Muscle layer of colon (tissue), 2 donors: ENCODE measurements at regions not wholly inside any gene's neighbourhood (a gene's known extent, or its start where the extent isn't known, plus 50 kb on each side); places are given as distances from the start of the nearest gene placed in this dataset.

Source experiments
- H3K27ac ChIP-seq: one replicate; pipeline ENCODE4 v1.7.0; 2013; ENCODE audit warnings: low read depth, mild to moderate bottlenecking, low read length, moderate library complexity
- H3K27me3 ChIP-seq, 2 donors: one replicate each; pipeline ENCODE4 v1.7.0; 2013; ENCODE audit warnings: low read length in 2 of 2, mild to moderate bottlenecking in 2 of 2; ENCODE audit not compliant: insufficient read depth in 2 of 2, control insufficient read depth in 1 of 2
- H3K36me3 ChIP-seq: one replicate; pipeline ENCODE4 v1.7.0; 2013; ENCODE audit warnings: mild to moderate bottlenecking, low read length; ENCODE audit not compliant: insufficient read depth
- H3K4me1 ChIP-seq: one replicate; pipeline ENCODE4 v1.7.0; 2013; ENCODE audit warnings: mild to moderate bottlenecking, low read length; ENCODE audit not compliant: insufficient read depth
- H3K4me3 ChIP-seq, 2 donors: one replicate each; pipeline ENCODE4 v1.7.0; 2013; ENCODE audit warnings: low read length in 2 of 2, low read depth in 1 of 2, mild to moderate bottlenecking in 1 of 2, moderate library complexity in 1 of 2
- H3K9ac ChIP-seq: one replicate; pipeline ENCODE4 v1.7.0; 2013; ENCODE audit warnings: low read length
- H3K9me3 ChIP-seq: one replicate; pipeline ENCODE4 v1.7.0; 2013; ENCODE audit warnings: mild to moderate bottlenecking, low read length
- donor health status: abdominal sarcoma.
- donor health status: Adenocarcinoma of cecum.

DNA sequence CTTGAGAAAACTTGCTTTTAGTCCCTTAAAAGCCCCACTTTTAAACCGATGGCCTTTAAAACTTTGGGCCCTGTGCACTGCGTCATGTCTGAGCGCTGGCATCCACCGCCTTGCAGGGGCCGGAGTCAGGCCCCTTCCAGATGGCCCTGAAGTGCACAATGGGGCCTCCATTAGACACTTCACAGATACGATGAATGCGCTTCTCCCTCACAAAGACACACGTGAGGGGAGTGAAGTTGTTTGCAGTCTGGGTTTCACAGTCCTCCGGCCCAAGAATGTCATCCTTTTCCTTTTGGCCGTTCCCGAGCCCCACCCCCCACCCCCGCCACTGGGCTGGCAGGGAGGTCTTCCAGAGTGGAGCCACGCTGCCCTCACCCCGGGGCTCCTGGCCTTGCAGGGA is 415.1 kb upstream of the SALL3 start:
- H3K4me3 ChIP-seq = no peak overlapping the region
- no peak overlapping the region for H3K27ac ChIP-seq
- no peaks in the 10 kb centered on the region for H3K9me3 ChIP-seq
- H3K36me3 ChIP-seq = no peaks in the 10 kb centered on the region
- H3K9ac ChIP-seq = no peak overlapping the region
- no peaks in the 10 kb centered on the region for H3K4me1 ChIP-seq
- H3K27me3 ChIP-seq = peaks cover 0 to 4% of the 10 kb centered on the region in 2 donors

DNA sequence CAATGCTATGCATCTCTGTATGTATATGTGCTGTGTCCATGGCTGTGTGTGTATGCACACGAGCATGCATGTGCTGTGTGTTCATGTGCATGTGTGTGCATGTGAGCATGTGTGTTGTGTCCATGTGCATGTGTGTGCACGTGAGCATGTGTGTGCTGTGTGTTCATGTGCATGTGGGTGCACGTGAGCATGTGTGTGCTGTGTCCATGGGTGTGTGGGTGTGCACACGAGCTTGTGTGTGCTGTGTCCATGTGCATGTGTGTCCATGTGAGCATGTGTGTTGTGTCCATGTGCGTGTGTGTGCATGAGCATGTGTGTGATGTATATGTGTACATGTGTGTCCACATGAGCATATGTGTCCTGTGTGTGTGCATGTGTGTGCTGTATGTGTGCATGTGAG is 414.4 kb upstream of the SALL3 start:
- Histone ChIP-seq H3K9me3 (no peaks in the 10 kb centered on the region), H3K4me1 (no peaks in the 10 kb centered on the region), H3K27ac (no peak overlapping the region), H3K36me3 (no peaks in the 10 kb centered on the region), H3K9ac (no peak overlapping the region), H3K4me3 (no peak overlapping the region), H3K27me3 (peaks cover 0 to 4% of the 10 kb centered on the region in 2 donors)

DNA sequence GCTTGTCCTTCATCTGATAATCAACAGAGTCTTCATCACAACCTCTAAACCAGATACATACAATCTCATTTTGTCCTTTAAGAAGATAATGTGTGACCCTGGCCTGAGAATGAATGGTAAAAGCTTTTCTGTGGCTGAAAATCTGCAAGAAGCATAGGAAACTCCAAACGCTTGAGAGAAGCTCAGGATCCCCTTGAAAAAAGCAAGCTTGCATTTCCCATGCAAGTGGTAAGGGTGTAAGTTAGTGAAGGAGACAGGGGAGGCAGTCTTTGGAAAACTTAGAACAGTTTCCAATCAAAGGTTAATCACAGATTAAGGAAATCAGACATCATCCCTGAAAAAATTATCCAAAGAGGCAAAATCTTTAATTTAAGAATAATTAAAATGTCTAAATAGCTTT is 413.6 kb upstream of the SALL3 start:
- Histone ChIP-seq H3K9ac (no peak overlapping the region), H3K4me3 (no peak overlapping the region), H3K27me3 (peaks cover 0 to 4% of the 10 kb centered on the region in 2 donors), H3K9me3 (no peaks in the 10 kb centered on the region), H3K27ac (no peak overlapping the region), H3K36me3 (no peaks in the 10 kb centered on the region), H3K4me1 (no peaks in the 10 kb centered on the region)

DNA sequence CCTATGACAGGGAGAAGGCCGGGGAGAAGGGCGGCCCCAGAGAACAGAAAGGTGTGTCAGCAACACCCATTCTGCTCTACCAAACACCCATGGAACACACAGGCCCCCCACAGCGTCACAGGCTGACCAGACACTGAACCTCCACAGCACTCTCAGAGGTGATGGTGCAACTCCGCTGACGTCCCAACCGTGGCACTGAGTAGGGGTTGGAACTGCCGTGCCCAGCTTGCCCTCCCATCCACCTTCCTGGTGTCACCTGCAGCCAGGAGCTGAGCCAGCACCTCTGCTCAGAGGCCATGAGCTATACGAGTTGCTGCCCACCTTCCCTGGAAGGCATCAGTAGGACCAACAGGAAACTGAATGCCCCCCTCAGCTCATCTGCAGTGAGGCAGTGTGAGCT is 412.9 kb upstream of the SALL3 start:
- Histone ChIP-seq H3K4me1 (no peaks in the 10 kb centered on the region), H3K9ac (no peak overlapping the region), H3K9me3 (no peaks in the 10 kb centered on the region), H3K4me3 (no peak overlapping the region), H3K36me3 (no peaks in the 10 kb centered on the region), H3K27me3 (peaks cover 0 to 4% of the 10 kb centered on the region in 2 donors), H3K27ac (no peak overlapping the region)

DNA sequence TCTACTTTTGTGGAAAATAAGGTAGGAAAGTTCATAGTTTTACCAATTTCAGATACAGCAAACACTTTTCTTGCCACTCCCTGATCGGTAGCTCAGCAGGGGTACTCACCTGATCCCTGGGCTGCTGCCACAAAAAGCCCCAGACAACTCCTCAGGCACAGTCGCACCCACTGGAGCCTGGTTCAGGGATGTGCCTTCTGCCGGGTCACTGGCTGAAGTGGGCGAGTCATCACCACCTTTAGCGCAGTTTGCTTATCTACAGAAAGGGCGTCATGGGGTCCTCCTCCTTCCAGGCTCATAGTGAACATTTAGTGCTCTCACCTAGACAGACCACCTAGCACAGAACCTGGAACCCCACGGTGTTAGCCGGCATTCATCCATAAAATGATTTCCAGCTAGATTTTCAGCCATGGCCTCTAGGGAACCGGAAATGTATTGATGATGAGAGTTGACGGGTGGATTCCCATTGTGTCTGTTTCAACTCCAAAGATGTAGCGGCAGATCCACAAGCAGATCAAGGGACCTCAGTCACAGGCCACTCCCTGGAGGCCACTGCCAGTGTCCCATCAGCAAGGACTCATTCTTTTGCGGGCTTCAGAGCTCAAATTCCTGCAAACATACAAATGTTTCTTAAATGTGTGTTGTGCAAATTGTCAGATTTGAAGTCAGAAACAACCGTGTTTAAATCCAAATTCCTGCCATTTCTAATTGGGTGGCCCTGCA is 408.4 kb upstream of the SALL3 start:
- Histone ChIP-seq H3K27me3 (no peaks in the 10 kb centered on the region), H3K9ac (no peak overlapping the region), H3K9me3 (no peaks in the 10 kb centered on the region), H3K36me3 (no peaks in the 10 kb centered on the region), H3K27ac (no peak overlapping the region), H3K4me1 (no peaks in the 10 kb centered on the region), H3K4me3 (no peak overlapping the region)

DNA sequence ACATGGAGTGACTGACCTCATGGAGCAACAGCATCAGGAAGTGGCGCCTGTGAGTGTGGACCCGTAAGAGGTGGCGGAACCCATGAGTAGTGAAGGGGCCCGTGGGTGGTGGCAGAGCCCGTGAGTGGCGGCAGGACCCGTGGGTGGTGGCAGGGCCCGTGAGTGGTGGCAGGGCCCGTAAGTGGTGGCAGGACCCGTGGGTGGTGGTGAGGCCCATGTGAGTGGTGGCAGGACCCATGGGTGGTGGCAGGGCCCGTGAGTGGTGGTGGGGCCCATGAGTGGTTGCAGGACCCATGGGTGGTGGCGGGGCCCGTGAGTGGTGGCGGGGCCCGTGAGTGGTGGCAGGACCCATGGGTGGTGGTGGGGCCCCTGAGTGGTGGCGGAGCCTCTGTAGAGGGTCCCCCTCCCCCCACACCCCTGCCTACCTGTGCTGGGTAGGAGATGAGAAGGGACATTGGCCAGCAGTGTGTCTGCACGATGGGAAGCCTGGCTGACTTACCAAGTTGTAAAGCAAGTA is 407.7 kb upstream of the SALL3 start:
- Histone ChIP-seq H3K9me3 (no peaks in the 10 kb centered on the region), H3K27me3 (no peaks in the 10 kb centered on the region), H3K4me3 (no peak overlapping the region), H3K27ac (no peak overlapping the region), H3K36me3 (no peaks in the 10 kb centered on the region), H3K9ac (no peak overlapping the region), H3K4me1 (no peaks in the 10 kb centered on the region)

DNA sequence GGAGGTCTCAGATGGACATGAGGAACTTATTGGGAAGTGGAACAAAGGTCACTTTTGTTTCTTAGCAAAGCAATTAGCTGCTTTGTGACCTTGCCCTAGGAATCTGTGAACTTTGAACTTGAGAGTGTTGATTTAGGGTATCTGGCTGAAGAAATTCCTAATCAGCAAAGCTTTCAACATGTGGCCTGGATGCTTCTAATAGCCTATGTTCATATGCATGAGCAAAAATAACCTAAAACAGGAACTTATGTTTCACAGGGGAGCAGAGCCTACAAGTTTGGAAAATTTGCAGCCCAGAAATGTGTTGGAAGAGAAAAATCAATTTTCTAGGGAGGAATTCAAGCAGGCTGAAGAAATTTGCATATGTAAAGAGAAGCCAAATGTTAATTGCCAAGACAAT is 405.8 kb upstream of the SALL3 start:
- Histone ChIP-seq H3K9ac (no peak overlapping the region), H3K9me3 (no peaks in the 10 kb centered on the region), H3K4me1 (no peaks in the 10 kb centered on the region), H3K4me3 (no peak overlapping the region), H3K36me3 (no peaks in the 10 kb centered on the region), H3K27ac (no peak overlapping the region), H3K27me3 (no peaks in the 10 kb centered on the region)

DNA sequence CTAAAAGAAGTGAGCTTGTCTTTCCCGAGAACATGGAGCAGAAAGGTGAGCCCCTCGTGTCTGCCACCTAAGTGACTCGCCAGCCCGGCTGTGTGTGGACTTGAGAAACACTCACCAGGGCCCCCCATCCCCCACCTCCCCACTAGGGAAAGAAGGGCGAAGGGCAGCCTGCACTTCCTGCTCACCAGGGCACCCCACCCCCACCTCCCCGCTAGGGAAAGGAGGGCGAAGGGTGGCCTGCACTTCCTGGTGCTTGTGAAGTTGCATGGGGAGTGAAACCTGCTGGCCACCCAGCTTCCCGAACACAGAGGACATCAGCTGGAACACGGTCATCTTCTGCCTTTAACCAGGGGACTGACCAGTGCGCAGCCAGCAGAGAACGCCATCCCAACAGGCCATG is 402.7 kb upstream of the SALL3 start:
- Histone ChIP-seq H3K4me3 (no peak overlapping the region), H3K9ac (no peak overlapping the region), H3K9me3 (no peaks in the 10 kb centered on the region), H3K36me3 (no peaks in the 10 kb centered on the region), H3K27me3 (no peaks in the 10 kb centered on the region), H3K4me1 (no peaks in the 10 kb centered on the region), H3K27ac (no peak overlapping the region)

DNA sequence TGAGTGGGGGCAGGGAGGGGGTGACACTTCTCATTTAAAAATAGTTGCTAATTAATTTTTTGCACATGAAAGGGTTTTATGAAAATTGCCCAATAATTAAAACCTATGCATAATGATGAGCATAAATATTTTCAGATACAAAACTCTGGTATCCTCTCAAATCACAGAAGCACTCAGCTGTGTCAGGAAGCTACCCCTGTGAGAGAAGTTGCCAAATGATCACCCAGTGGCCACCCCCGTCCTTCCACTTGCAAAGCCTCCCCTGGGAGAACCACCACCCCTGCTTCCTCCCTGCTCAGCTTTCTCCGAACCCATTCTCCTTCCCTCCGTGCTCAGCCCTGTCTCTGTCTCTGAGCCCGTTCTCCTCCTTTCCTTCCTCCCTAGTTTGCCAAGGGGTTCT is 400.2 kb upstream of the SALL3 start:
- H3K4me3 ChIP-seq = no peak overlapping the region

DNA sequence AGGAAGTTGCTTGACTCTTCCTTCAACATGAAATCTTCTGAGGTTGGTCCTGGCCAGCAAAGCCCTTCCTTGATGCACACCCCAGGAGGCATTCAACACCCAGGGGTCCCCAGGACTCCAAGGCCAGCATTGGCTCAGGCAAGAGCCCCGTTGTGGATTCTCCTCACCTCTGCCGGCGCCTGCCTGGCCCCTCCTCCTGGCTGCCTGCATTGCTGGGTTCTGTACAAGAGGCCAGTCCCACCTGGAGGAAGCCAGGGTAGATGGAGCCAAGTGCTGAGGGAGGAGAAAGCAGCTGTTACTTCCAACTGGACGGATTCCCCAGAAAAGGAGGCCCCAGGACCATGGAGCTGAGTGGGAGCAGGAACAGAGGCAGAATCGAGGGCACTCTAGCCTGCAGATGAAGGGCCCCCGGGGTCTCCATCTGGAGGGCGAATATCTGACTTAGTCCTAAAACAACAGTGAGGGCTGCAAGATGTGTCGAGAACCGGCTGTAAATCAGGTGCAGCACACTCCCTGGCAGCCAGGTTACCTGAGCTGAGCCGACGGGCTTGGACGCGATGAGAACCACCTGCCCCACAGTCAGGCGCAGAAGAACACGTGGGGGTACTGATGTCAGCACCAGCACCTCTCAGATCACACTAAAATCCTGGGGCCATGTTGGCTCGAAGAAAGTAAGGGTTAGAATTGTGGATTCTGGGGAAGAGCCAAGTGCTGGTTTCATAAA is 399.6 kb upstream of the SALL3 start:
- Histone ChIP-seq H3K4me1 (no peaks in the 10 kb centered on the region), H3K36me3 (no peaks in the 10 kb centered on the region), H3K9ac (no peak overlapping the region), H3K9me3 (no peaks in the 10 kb centered on the region), H3K27ac (no peak overlapping the region), H3K27me3 (no peaks in the 10 kb centered on the region), H3K4me3 (no peak overlapping the region)

More for the DNA sequence above, 400.2 kb upstream of the SALL3 start:
- no peak overlapping the region for H3K9ac ChIP-seq
- H3K9me3 ChIP-seq = no peaks in the 10 kb centered on the region
- no peak overlapping the region for H3K27ac ChIP-seq
- no peaks in the 10 kb centered on the region for H3K27me3 ChIP-seq
- H3K36me3 ChIP-seq = no peaks in the 10 kb centered on the region
- no peaks in the 10 kb centered on the region for H3K4me1 ChIP-seq

DNA sequence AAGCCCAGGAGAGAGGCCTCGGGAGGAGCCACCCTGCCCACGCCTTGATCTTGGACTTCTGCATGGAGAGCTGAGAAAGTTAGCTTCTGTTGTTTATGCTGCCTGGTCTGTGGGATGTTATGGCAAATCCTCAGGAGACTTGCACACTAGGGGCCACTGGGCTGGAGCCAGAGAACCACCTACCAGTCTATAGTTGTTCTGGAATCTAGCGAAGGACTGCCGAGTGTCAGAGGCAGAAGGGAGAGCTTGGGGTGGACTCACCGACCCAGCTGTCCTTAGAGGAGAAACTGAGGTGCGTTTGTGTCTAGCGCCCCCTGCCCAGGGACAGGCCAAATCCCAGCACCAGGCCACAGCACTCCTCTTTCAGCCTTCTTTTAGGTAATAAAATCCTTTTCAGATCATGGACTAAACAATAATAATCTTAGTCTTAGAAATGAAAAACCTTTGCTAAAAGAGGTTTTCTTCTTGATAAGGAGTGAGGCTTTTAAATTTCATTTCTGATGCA is 398.7 kb upstream of the SALL3 start:
- H3K27ac ChIP-seq = no peak overlapping the region
- H3K4me3 ChIP-seq = no peak overlapping the region
- no peaks in the 10 kb centered on the region for H3K9me3 ChIP-seq
- no peak overlapping the region for H3K9ac ChIP-seq
- no peaks in the 10 kb centered on the region for H3K36me3 ChIP-seq
- H3K4me1 ChIP-seq = no peaks in the 10 kb centered on the region
- H3K27me3 ChIP-seq = no peaks in the 10 kb centered on the region
